ENCODE measurements at regions not wholly inside any gene's neighbourhood (a gene's known extent, or its start where the extent isn't known, plus 50 kb on each side); places are given as distances from the start of the nearest gene placed in this dataset.

GRCh38 chr1:229854620-229855019 lies 212.4 kb upstream of the GALNT2 start:
- Mint-ChIP-seq H3K4me3 (no peak overlapping the region), H3K36me3 (no peaks in the 10 kb centered on the region), H3K27me3 (ENCODE audit: low read depth in 2 of 2) (peaks cover 0 to 3% of the 10 kb centered on the region in 2 donors), H3K27ac (no peak overlapping the region), H3K9me3 (no peaks in the 10 kb centered on the region), H3K4me1 (peaks cover 8% of the 10 kb centered on the region in 2 donors)
- no peak overlapping the region for H3K27ac ChIP-seq (ENCODE audit: low read length)
- H3K27me3 ChIP-seq (ENCODE audit: control insufficient read depth, insufficient read depth, low read length), result no peaks in the 10 kb centered on the region
- peaks cover 5% of the 10 kb centered on the region for H3K4me1 ChIP-seq (ENCODE audit: control insufficient read depth, insufficient read depth, low read length)
- TF ChIP-seq CTCF (IDR thresholded peaks at IDR 0.05), result no peak
- no peaks in the 10 kb centered on the region for H3K36me3 ChIP-seq (ENCODE audit: control insufficient read depth, insufficient read depth, low read length)
- ATAC-seq (no peak), DNase-seq (no peak)
- intact Hi-C loops (cut with micrococcal nuclease), result no loop called here
- no peak overlapping the region for H3K4me3 ChIP-seq (ENCODE audit: low read length)
- WGBS (ENCODE audit: insufficient coverage), result 94% methylated on average over 1 of the region's 1 CpG
- no peaks in the 10 kb centered on the region for H3K9me3 ChIP-seq (ENCODE audit: control insufficient read depth, insufficient read depth, low read length)

- Mint-ChIP-seq H3K27ac (peak overlapping the region; percentile 22 to 61), H3K4me1 (peaks cover 8% of the 10 kb centered on the region in 2 donors), H3K27me3 (ENCODE audit: low read depth in 2 of 2) (no peaks in the 10 kb centered on the region), H3K4me3 (peak overlapping the region; percentile 75), H3K36me3 (no peaks in the 10 kb centered on the region), H3K9me3 (no peaks in the 10 kb centered on the region)
- H3K27me3 ChIP-seq (ENCODE audit: control insufficient read depth, insufficient read depth, low read length), result no peaks in the 10 kb centered on the region
- TF ChIP-seq CTCF (IDR thresholded peaks at IDR 0.05), result no peak
- peak overlapping the region; percentile 19 for H3K27ac ChIP-seq (ENCODE audit: low read length)
- H3K36me3 ChIP-seq (ENCODE audit: control insufficient read depth, insufficient read depth, low read length), result no peaks in the 10 kb centered on the region
- intact Hi-C loops (cut with micrococcal nuclease), result no loop called here
- DNase-seq, result peak in 1 of 2 donors; percentile 42
- H3K4me3 ChIP-seq (ENCODE audit: low read length), result peak overlapping the region; percentile 15
- 7% methylated on average over 7 of the region's 7 CpGs for WGBS (ENCODE audit: insufficient coverage)
- H3K9me3 ChIP-seq (ENCODE audit: control insufficient read depth, insufficient read depth, low read length), result no peaks in the 10 kb centered on the region
- peak; percentile 85 to 95 (median 85) for ATAC-seq
- peaks cover 5% of the 10 kb centered on the region for H3K4me1 ChIP-seq (ENCODE audit: control insufficient read depth, insufficient read depth, low read length)
These were observed 210.9 kb upstream of the GALNT2 start for GRCh38 chr1:229856009-229856650.

- H3K27ac ChIP-seq (ENCODE audit: low read length), result no peak overlapping the region
- Mint-ChIP-seq H3K4me1 (peaks cover 8% of the 10 kb centered on the region in 2 donors), H3K4me3 (no peak overlapping the region), H3K9me3 (no peaks in the 10 kb centered on the region), H3K27me3 (ENCODE audit: low read depth in 2 of 2) (peaks cover 0 to 2% of the 10 kb centered on the region in 2 donors), H3K36me3 (no peaks in the 10 kb centered on the region), H3K27ac (no peak overlapping the region)
- peaks cover 5% of the 10 kb centered on the region for H3K4me1 ChIP-seq (ENCODE audit: control insufficient read depth, insufficient read depth, low read length)
- no peaks in the 10 kb centered on the region for H3K36me3 ChIP-seq (ENCODE audit: control insufficient read depth, insufficient read depth, low read length)
- DNase-seq (no peak), ATAC-seq (no peak)
- H3K27me3 ChIP-seq (ENCODE audit: control insufficient read depth, insufficient read depth, low read length), result no peaks in the 10 kb centered on the region
- WGBS (ENCODE audit: insufficient coverage), result 100% methylated on average over 3 of the region's 4 CpGs
- no peak overlapping the region for H3K4me3 ChIP-seq (ENCODE audit: low read length)
- TF ChIP-seq CTCF (IDR thresholded peaks at IDR 0.05), result no peak
- intact Hi-C loops (cut with micrococcal nuclease), result no loop called here
- H3K9me3 ChIP-seq (ENCODE audit: control insufficient read depth, insufficient read depth, low read length), result no peaks in the 10 kb centered on the region
These were observed 209.5 kb upstream of the GALNT2 start for GRCh38 chr1:229857585-229857984.

- H3K9me3 Mint-ChIP-seq, result no peaks in the 10 kb centered on the region
- TF ChIP-seq CTCF (IDR thresholded peaks at IDR 0.05), result no peak
- H3K27ac Mint-ChIP-seq, result no peak overlapping the region
- DNase-seq, result no peak
- Histone ChIP-seq H3K27me3 (ENCODE audit: control insufficient read depth, insufficient read depth, low read length) (no peaks in the 10 kb centered on the region), H3K4me1 (ENCODE audit: control insufficient read depth, insufficient read depth, low read length) (peaks cover 5% of the 10 kb centered on the region), H3K27ac (ENCODE audit: low read length) (no peak overlapping the region), H3K36me3 (ENCODE audit: control insufficient read depth, insufficient read depth, low read length) (no peaks in the 10 kb centered on the region), H3K4me3 (ENCODE audit: low read length) (no peak overlapping the region), H3K9me3 (ENCODE audit: control insufficient read depth, insufficient read depth, low read length) (no peaks in the 10 kb centered on the region)
- H3K4me3 Mint-ChIP-seq, result no peak overlapping the region
- H3K36me3 Mint-ChIP-seq, result no peaks in the 10 kb centered on the region
- intact Hi-C loops (cut with micrococcal nuclease), result no loop called here
- 89% methylated on average over 5 of the region's 5 CpGs for WGBS (ENCODE audit: insufficient coverage)
- H3K4me1 Mint-ChIP-seq, result peaks cover 8% of the 10 kb centered on the region in 2 donors
- peaks cover 0 to 2% of the 10 kb centered on the region in 2 donors for H3K27me3 Mint-ChIP-seq (ENCODE audit: low read depth in 2 of 2)
- no peak for ATAC-seq
These were observed 208.0 kb upstream of the GALNT2 start for GRCh38 chr1:229859026-229859425.
